Stimulated activated CD4-positive, alpha-beta T cell treated with anti-CD3 and anti-CD28 coated beads, Interleukin-12 subunit alpha, Interleukin-12 subunit beta, amount 100 ng/mL, for 48 hours (primary cell): ENCODE measurements at regions not wholly inside any gene's neighbourhood (a gene's known extent, or its start where the extent isn't known, plus 50 kb on each side); places are given as distances from the start of the nearest gene placed in this dataset.

ENCODE experiments used
- DNase-seq, 3 donors: peaks; one replicate each; pipeline ENCODE4 v3.0.0-alpha.2; 2020; ENCODE audit warnings: low read depth in 2 of 3, low spot score in 1 of 3

DNA sequence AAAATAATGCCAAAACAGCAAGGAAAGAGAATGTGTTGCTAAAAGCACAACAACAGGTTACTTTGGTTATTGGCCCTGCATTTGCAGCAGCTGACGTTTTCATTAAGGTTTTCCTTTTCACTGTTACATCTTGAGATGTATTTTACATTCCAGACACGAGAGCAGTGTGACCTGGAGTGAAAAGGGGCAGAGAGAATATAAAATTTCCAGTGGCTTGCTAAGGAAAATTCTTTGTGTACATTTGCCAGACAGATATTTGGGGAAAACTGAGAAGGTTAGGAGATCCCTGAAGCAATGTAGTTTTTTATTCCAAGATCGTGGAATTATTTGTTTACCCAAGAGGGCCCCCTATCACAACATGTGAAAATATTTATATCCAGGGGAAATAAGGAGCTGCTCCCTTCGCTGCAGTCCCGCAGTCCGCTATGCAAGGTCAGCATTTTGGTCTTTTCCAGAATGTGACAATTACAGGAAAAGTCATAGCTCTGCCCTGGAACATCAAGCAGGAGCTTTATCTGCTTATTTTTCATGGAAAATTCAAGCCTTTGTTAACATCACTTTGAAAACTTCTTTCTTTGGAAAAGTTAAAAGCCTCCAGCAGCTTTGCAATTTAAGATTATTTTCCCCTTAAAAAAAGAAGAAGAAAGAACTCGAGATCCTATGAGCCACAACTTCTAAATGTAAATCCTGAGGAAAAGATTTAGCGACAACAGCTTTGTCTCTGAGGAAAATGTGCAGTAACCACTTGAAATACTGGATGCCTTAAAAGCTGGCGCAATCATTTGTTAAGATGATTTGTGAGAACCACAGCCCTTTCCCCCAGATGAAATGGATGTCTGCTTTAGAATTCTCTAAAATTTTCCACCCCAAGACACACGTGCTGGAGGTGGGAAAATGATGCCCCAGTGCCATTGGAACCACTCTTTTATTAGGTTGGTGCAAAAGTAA lies 256.4 kb upstream of the TPM1 start:
- no peak for DNase-seq

DNA sequence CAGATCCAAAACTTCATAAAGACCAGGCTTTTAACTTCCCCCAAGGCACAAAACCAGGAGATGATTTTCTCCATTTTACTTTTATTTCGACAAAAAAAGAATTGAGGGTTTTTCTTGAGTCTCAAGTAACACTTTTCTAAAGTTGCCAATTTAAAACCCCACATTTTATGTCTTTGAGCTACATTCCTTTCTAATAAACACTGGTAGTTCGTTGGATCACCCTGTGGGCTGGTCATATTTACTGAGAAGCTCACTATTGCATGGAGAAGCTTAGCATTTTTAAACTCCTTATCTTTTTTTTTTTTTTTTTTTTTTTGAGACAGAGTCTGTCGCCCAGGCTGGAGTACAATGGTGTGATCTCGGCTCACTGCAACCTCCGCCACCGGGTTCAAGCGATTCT lies 255.1 kb upstream of the TPM1 start:
- DNase-seq: no peak

DNA sequence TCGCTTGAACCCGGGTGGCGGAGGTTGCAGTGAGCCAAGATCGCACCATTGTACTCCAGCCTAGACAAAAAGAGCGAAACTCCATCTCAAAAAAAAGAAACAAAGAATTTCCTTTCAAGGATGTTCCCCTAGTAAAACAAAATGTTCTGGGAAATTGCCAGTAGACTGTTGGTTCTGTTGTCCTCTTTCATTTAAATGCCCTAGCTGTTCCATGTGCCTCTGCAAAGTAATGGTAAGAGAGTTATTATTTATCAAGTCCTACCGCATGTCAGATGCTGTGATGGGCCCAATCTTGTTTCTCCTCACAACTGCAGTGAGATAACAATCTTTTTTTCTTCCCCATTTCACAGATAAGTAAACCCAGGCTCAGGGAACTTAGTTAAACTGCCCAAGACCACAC lies 254.3 kb upstream of the TPM1 start:
- DNase-seq: no peak

DNA sequence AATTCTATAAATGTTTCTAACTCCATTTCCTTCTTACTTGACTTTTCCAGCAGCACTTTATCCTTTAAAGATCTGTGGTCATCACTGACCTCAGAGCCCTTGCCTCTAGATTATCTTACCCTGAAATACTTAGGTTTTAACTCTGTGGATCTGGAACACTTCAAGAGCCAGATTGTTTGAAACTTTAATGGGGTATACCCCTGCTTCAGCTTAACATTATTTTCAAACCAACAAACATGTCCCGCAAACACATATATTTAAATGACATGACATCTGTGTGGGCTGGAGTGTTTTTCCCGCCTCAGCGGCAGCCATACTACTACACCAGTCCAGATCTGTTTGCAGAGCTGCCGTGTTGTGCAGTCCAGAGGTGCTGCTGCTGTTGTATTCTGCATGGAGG lies 252.0 kb upstream of the TPM1 start:
- no peak for DNase-seq

DNA sequence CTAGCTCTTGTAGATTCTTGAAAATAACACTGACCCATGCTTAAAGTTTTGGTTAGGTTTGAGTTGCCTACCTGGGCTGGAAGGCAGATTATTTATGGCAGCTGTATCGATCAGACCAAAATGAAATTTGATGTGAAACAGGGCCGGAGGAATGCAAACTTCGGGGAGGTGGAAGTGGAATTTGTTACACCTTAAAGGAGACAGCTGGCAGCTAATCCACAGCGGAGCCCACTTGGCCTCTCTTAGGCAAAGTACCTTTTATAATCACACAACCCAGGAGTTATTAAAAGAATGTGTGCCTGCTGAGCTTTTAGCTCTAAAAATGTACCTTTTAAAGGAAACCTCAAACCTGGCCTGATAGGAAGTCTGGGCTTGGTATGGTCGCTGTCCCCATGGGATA lies 250.9 kb upstream of the TPM1 start:
- DNase-seq: no peak

DNA sequence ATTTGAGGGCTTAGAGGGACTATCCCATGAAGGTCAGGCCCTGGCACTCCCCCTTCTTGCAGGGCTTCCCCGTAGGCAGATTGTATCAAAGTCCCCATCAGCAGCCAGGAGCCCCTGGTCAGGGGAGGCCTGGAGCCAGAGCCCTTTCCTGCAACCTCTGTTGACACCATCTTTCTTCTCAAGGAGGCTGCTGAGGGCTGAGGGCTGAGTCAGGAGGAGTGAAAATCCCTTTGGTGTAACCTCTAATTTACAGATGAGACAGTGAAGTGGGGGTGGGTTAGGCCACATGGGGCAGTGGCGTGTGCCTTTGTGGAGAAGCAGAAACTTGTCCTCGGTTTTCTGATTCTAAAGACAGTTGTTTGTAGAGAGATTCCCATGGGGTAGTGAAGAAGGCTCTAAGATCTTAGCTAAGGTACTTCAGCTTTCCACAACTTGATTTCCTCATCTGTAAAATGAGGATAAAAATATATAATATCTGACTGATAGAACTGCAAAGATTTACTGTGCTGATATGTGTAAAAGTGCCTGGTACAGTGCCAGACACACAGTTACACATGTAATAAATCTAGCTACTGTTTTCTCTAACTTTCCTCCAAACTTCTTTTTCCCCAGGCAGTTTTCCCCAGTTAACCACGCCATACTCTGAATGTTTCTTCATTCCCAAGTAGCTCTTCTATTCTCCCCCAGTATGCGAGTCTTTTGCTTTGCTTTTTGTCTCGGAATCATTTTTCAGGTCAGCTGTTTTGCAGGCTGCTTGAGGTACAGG lies 249.4 kb upstream of the TPM1 start:
- DNase-seq: no peak

DNA sequence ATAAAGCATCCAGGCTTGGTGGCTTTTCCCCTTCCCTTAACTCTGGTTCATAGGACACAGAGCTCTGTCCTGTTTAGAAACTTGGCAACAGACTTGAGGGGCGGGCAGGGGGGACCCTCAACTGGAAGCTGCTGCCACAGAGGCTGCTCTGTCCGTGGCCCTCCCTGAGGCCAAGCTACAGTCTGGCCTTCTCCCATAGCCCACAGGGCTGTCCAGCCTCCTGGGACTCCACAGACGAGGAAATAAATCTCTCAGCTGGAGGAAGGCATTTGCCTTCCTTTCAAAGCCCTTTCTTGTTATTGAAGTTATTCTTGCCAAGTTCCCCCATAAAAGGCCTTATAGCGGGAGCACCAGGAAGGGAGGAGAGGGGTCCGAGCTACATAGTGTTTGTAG lies 248.8 kb upstream of the TPM1 start:
- no peak for DNase-seq

DNA sequence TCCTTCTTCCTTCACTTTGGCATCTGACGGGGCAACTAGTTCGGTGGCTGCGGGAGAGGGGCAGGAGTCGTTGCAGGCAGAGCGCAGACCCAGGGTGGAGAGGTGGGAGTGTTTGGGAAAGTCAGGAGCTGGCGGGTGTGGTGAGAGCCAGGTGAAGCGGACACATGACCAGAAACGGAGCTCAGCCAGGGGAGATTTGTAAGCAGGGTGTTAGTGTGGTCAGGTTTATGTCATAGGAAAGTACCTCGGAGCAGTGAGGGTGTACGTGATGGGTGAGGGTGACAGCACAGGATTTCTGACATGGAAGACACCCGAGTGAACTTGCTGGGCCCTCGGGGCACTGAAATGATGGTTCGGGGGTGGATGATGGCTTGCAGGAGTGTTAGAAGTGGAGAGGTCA lies 247.4 kb upstream of the TPM1 start:
- DNase-seq: no peak

DNA sequence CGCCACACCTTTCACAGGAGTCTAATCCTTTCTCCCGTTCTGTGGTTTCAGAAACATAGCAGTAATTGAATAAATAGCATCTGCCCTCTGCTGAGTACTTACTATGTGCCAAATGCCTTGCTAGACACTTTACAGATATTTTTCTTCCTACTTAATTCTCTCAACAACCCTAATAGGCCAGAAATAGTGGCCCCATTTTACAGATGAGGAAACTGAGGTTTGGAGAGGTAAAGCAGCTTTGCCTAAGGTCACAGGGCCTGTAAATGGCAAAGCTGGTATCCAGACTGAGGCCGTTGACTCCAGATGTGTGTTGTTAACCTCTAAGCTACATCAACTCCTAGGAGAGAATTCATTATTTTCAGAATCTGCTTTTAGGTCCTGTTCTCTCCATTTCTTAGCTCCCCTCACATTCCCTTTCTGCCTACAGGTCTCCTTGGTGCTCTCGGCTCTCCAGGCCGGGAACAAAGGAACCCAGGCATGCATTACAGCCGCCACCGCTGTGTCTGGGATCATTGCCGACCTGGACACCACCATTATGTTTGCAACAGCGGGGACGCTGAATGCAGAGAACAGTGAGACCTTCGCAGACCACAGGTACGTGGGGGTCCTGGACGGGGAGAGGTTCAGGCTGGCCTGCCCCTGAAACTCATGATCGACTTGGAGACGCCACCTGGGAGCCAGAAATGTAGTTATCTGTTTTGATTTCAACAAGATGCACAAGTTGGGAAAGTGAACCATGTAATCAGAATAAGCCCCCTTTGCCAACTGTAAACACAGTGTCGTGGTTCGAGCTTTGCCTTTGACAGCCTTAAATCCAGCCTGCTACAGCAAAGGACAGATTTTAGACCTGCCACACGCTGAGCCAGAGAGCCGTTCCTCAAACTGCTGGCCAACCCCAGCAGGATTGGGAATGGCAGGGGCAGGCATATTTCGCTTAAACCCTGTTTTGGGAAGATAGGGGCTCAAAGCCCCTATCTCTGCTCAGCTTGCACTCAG lies 246.5 kb upstream of the TPM1 start:
- no peak for DNase-seq

DNA sequence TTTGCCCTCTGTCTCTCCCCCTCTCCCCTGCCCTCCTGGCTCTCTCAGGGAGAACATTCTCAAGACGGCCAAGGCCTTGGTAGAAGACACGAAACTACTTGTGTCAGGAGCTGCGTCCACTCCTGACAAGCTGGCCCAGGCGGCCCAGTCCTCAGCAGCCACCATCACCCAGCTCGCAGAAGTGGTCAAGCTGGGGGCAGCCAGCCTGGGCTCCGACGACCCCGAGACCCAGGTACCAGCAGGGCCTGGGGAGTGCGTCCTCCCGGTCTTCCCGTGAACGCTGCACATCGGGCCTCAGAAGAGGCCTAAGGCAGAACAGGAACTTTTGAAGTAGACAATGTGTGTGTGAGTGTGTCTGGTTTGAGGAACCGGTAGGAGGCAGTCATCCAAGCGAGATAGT lies 245.4 kb upstream of the TPM1 start:
- no peak for DNase-seq

DNA sequence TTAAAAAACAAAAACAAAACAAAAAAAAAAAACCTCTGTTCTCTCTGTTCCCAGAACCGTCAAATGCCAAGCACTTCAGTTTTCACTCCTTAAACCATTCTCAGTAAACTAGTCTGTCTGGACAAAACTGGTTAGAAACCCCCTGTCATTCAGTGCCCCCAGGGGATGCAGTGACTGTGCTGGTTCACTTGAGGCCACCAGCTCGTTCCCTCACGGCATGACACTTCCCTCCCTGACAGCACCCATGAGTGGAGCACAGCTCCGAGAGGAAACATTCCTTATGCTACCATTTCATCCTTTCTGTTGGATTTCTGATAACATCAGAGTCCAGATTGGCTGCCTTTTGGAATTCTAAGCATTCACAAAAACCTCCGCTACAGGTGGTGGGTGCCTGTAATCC lies 244.0 kb upstream of the TPM1 start:
- DNase-seq: no peak

DNA sequence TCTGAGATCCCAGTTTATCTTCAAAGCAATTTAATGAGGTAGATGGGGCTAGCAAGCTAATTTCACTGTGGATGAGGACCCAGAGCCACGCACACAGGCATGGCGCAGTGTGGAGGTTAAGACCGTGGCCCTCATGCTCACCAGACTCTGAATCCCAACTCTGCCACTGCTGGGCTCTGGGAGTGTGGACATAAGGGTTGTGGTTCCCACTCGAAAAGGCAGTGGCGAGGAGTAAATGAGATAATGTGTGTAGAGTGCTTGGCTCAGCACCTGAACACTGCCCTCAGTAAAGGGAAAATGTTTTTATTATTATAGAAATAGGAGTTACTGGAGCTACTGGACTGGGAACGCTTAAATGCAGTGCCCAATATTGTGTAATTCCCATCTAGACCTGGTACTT lies 243.5 kb upstream of the TPM1 start:
- DNase-seq: no peak

DNA sequence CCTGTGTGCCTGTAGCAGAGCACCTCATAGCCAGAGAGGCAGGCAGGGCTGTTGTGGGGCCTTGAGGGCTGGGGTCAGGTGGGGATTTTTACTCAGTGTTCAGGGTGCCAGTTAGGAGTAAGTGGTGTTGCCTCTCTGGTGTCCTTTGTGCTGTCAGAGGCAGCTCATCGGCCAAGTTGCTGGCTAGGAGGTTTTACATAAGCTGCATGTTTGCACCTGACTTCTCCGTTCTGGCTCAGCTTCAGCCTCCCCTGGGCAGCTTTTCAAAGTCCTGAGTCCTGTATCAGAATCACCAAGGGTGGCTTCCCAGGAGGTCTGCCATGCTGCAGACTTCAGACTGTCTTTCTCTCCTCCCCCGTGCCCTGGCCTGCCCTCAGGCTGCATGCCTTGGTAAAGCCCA lies 242.6 kb upstream of the TPM1 start:
- DNase-seq: no peak

DNA sequence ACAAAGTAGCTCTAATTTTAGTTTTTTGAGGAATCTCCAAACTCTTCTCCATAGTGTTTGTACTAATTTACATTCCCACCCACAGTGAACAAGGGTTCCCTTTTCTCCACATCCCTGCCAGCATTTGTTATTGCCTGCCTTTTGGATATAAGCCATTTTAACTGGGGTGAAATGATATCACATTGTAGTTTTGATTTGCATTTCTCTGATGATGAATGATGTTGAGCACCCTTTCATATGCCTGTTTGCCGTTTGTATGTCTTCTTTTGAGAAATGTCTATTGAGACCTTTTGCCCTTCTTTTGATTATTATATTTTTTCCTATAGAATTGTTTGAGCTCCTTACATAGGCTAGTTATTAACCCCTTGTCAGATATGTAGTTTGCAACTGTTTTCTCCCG lies 239.9 kb upstream of the TPM1 start:
- no peak for DNase-seq

DNA sequence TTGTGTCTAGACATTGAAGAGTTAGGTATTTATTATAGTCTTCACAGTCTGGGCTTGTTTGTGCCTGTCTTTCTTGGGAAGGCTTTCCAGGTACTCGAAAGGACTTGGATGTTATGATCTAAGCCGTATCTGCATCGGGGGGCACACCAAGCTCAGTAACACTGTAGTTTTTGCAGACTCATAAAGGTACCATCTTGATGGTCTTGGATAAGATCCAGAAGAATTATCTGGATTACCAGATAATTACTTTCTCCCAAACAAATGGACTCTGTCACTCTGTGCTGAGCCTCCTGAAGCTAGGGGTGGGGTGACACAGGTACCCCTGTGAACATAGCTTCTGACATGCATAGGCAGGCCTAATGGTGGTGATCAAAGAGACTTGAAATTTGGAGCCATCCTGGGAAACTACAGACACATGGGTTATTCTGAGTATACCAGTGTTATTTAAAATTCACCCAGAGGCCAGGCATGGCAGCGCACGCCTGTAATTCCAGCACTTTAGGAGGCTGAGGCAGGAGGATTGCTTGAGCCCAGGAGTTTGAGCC lies 238.6 kb upstream of the TPM1 start:
- no peak for DNase-seq

DNA sequence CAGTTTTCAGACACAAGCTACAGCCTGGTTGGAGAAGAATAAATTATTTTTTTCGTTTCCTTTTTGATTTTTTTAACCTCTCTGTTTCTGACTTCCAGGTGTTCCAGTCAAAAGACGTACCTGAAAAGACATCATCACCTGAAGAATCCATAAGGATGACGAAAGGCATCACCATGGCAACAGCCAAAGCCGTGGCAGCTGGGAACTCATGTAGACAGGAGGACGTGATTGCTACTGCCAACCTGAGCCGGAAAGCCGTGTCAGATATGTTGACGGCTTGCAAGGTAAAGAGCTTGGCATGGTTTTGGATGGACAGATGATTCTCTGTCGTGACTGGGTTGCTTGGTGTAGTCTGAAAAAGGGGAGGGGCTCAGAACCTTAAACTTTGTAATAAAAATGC lies 237.0 kb upstream of the TPM1 start:
- no peak for DNase-seq

DNA sequence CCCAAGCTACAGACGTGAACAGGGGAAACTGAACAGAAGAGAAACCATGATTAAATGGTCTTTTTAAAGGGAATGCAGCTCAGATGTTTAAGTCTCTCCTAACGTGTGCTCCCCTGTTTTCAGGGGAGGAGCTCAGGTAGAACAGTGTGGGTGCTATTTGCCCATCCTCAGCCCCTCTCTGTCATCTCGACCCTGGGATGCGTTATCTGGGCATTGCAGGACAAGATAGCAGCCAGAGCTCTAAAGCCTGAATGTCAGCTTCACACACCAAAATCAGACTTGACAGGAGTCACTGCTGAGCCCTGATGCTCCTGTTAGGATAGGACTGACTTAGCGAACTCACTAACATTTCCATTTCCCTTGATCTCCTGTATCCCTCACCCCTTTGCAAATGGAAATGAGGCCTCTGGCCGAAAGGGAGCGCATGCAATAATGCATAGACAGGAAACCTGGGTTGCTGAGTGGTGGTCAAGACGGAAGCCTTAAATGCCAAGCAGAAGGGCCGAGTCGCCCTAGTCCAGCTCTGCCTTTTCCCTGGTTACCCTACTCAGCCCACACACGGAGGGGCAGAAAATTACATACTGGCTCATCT lies 234.9 kb upstream of the TPM1 start:
- DNase-seq: no peak

DNA sequence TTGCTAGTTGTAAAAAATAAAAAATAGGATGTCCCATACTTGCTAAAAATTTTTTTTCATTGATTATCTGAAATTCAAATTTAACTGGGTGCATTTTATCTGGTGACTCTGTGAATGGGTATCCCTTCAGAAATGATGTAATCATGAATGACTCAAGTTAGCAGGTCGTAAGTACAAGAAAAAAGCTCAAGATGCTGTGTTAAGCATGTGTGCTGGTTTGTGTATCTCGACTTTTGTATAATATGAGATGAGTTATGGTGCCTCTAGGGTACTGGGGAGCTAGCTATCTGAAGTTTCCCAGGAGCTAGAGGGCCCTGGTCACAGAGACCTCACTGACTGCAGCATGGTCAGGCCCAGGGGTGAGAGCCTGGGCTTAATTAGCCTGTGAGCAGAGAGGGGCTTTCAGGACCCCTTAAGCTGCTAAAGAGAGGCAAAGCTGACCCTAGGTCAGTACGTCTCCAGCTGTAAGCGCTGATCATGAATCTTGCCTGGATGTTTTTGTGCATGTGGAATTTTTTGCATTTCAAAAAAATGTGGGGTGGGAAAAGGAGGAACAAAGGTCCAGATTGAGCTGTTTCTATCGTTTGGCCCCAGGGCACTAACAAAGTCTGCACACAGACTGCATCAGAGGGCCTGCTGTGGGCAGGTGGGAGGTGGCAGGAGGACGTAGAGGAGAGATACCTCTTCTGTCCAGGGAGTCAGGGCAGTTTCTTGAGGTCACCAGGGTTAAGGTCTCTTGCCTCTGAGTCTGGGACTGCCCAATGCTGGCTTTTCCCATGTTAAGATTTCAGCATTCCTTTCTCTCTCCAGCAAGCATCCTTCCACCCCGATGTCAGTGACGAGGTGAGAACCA lies 233.2 kb upstream of the TPM1 start:
- no peak for DNase-seq

DNA sequence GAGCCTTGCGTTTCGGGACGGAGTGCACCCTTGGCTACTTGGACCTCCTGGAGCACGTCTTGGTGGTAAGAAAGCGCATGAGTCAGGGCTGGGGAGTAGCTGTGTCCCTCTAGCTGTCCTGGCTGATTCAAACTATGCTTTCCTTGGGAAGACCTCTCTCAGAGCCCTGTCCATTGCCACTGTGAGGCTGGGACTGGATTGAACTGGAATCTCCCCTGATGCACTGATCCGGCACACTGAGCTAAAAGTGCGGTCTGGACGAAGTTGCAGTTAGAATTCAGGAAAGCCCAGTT lies 232.6 kb upstream of the TPM1 start:
- no peak for DNase-seq

DNA sequence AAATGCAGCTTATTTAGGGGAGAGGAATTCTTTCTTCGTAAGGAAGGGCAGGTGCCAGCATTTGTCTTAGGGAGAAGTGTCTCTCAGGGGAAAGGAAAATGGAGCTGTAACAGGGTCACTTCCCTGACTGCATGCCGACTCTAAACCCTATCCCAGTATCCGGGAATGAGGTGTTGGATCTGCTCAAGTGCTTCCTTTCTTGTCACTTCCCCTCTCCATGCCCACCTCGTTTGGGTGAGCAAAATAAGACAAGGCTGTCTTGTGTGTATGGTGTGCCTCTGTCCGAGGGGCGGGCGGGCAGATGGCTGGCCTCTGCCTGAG lies 230.1 kb upstream of the TPM1 start:
- DNase-seq: no peak
